GM10266 (cell line): ENCODE measurements at regions not wholly inside any gene's neighbourhood (a gene's known extent, or its start where the extent isn't known, plus 50 kb on each side); places are given as distances from the start of the nearest gene placed in this dataset.

ENCODE experiments used
- DNase-seq: peaks from one replicate; pipeline ENCODE4 v3.0.0; 2012; ENCODE audit errors: extremely low spot score
- CTCF ChIP-seq: IDR thresholded peaks from 2 replicates; pipeline ENCODE4 v1.5.1; 2012; ENCODE audit warnings: mild to moderate bottlenecking, low read depth; ENCODE audit not compliant: control insufficient read depth, insufficient read depth; ENCODE audit errors: missing control alignments

DNA sequence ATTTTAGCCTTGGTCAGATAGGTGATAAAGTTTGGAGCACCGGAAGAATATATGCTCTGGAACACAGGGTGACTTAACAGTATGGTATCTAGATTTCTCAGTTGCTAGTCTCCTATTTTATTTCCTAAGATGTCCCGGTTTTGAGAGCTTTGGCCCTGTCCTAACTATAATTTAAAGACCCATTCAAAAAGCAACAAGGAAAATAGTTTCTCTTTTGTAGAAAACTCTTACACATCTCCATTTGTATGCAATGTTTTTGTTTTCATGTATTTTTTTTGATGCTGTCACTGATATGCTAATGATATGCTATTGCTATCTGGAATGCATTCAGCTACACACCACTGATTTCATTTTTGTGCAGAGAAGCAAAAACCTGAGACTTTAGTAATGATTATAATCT lies 237.8 kb downstream of the GPD2 start:
- no peak for TF ChIP-seq CTCF
- no peak for DNase-seq

DNA sequence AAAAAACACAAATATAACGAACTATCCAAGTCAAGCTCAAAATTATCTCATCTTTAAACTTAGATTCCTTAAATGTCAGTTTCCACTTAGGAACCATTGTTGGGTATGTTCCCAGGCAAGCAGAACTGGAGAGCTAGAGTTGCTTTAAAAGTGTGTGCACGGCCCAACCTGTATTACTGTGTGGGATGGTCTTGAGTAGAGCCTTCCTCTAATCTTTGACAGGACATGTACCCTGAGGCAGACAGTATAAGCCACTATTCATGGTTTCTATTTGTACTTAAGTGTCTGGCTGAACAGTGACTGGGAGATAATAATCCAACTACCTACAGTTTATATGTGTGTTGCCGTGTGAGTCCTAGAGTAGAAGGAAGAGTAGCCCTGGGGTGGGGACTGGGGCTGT lies 239.7 kb downstream of the GPD2 start:
- TF ChIP-seq CTCF, result no peak
- DNase-seq, result no peak

DNA sequence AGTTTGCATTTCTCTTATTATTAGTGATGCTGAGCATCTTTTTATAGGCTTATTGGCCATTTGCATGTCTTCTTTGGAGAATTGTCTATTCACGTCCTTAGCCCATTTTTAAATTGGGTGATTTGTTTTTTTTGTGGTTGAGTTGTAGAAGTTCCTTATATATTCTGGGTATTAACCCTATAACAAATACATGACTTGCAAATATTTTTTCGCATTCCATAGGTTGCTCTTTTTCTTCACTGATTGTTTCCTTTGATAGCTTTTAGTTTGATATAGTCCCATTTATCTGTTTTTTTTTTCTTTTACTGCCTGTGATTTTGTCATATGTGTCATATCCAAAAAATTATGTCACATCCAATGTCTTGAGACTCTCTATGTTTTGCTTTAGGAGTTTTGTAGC lies 243.6 kb downstream of the GPD2 start:
- no peak for TF ChIP-seq CTCF

GRCh38 chr2:156680266-156680665 lies 244.1 kb downstream of the GPD2 start:
- no peak for DNase-seq

More for the DNA sequence above, 243.6 kb downstream of the GPD2 start:
- DNase-seq, result no peak

GRCh38 chr2:156687126-156687525 lies 250.9 kb downstream of the GPD2 start:
- no peak for DNase-seq
- no peak for TF ChIP-seq CTCF

More at GRCh38 chr2:156680266-156680665, 244.1 kb downstream of the GPD2 start:
- TF ChIP-seq CTCF, result no peak

DNA sequence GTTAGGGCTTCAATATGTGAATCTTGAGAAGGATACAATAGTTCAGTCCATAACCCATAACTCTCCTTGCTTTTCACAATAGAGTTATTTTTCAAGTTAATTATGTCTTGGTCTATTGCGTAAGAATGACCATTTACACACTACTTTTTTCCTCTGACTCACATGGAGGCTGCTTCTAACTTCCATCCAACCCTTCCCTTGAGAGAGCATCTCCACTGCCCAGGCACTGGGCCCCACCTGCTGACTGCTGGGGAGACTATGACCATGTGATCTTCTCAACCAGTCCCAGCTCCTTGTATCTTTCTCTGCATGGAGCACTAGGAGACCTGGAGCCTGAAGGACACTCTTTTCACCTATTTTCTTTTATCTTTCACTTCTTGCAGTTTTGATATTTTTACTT lies 251.5 kb downstream of the GPD2 start:
- DNase-seq, result no peak
- no peak for TF ChIP-seq CTCF

- no peak for DNase-seq
- no peak for TF ChIP-seq CTCF
Measured at GRCh38 chr2:156689939-156690338, 253.8 kb downstream of the GPD2 start.
